Neural progenitor cell (in vitro differentiated cells): ENCODE measurements at regions not wholly inside any gene's neighbourhood (a gene's known extent, or its start where the extent isn't known, plus 50 kb on each side); places are given as distances from the start of the nearest gene placed in this dataset.

ENCODE experiments used
- DNase-seq: peaks from one replicate; pipeline ENCODE4 v3.0.0-alpha.2; 2016; ENCODE audit warnings: low spot score
- H2AFZ ChIP-seq: fragments of 200-600 bp; sonication (generic); replicated peaks from 2 replicates; pipeline ENCODE4 v1.6.1; 2016; ENCODE audit warnings: antibody characterized with exemption
- H3F3A ChIP-seq: fragments of 200-600 bp; sonication (generic); 2 replicates; pipeline ENCODE4 v1.6.1; 2016; ENCODE audit warnings: antibody characterized with exemption, low read depth
- H3K27ac ChIP-seq: fragments of 200-600 bp; sonication (generic); 2 replicates; pipeline ENCODE4 v1.5.1; 2016; ENCODE audit warnings: mild to moderate bottlenecking
- H3K27me3 ChIP-seq: fragments of 200-600 bp; sonication (generic); 2 replicates; pipeline ENCODE4 v1.6.1; 2016; ENCODE audit warnings: mild to moderate bottlenecking, moderate library complexity
- H3K36me3 ChIP-seq: fragments of 200-600 bp; sonication (generic); 2 replicates; pipeline ENCODE4 v1.5.1; 2016
- H3K4me1 ChIP-seq: fragments of 200-600 bp; sonication (generic); 2 replicates; pipeline ENCODE4 v1.6.1; 2016; ENCODE audit warnings: mixed run types
- H3K4me2 ChIP-seq: fragments of 200-600 bp; sonication (generic); 2 replicates; pipeline ENCODE4 v1.6.1; 2016
- H3K4me3 ChIP-seq: fragments of 200-600 bp; sonication (generic); 2 replicates; pipeline ENCODE4 v1.5.1; 2016
- H3K79me2 ChIP-seq: fragments of 200-600 bp; sonication (generic); 2 replicates; pipeline ENCODE4 v1.6.1; 2016; ENCODE audit warnings: low read depth
- H3K9ac ChIP-seq: fragments of 200-600 bp; sonication (generic); 2 replicates; pipeline ENCODE4 v1.6.1; 2016
- H3K9me3 ChIP-seq: fragments of 200-600 bp; sonication (generic); 2 replicates; pipeline ENCODE4 v1.5.1; 2016; ENCODE audit warnings: low read depth
- H4K20me1 ChIP-seq: fragments of 200-600 bp; sonication (generic); 2 replicates; pipeline ENCODE4 v1.6.1; 2016; ENCODE audit warnings: low read depth
- H3K27ac Mint-ChIP-seq: 3 replicates; pipeline ENCODE4 v1.8.0; 2021; ENCODE audit warnings: mixed read lengths
- H3K27me3 Mint-ChIP-seq: 2 replicates; pipeline ENCODE4 v1.8.0; 2022; ENCODE audit warnings: low read depth, mild to moderate bottlenecking, inconsistent platforms, moderate library complexity, mixed read lengths; ENCODE audit not compliant: insufficient read depth
- H3K36me3 Mint-ChIP-seq: 3 replicates; pipeline ENCODE4 v1.8.0; 2021; ENCODE audit warnings: mixed read lengths
- H3K4me1 Mint-ChIP-seq: 3 replicates; pipeline ENCODE4 v1.8.0; 2021; ENCODE audit warnings: mixed read lengths
- H3K4me3 Mint-ChIP-seq: 3 replicates; pipeline ENCODE4 v1.8.0; 2021; ENCODE audit warnings: mild to moderate bottlenecking, moderate library complexity, mixed read lengths
- H3K9me3 Mint-ChIP-seq: 3 replicates; pipeline ENCODE4 v1.8.0; 2020; ENCODE audit warnings: mixed read lengths
- EZH2 ChIP-seq: fragments of 200-600 bp; sonication (generic); IDR thresholded peaks from 2 replicates; pipeline ENCODE4 v1.6.1; 2017; ENCODE audit warnings: antibody characterized with exemption, mild to moderate bottlenecking, moderate library complexity
- EZH2phosphoT487 ChIP-seq: fragments of 200-600 bp; sonication (generic); IDR thresholded peaks from 2 replicates; pipeline ENCODE4 v1.6.1; 2017; ENCODE audit warnings: antibody characterized with exemption
- TF ChIP-seq, protein P1 (sequence below): fragments of 200-600 bp; sonication (generic); IDR thresholded peaks from 2 replicates; pipeline ENCODE4 v1.5.1; 2017; ENCODE audit warnings: antibody characterized with exemption, mild to moderate bottlenecking

GRCh38 chr16:64866021-64866420, 255.8 kb downstream of the CDH11 start:
- H3K27ac ChIP-seq: no peak overlapping the region
- H4K20me1 ChIP-seq: no peaks in the 10 kb centered on the region
- H3K9ac ChIP-seq: no peak overlapping the region
- no peaks in the 10 kb centered on the region for H3K4me1 ChIP-seq
- Mint-ChIP-seq H3K9me3 (no peaks in the 10 kb centered on the region), H3K4me3 (no peak overlapping the region), H3K27ac (no peak overlapping the region), H3K4me1 (no peaks in the 10 kb centered on the region), H3K27me3 (no peaks in the 10 kb centered on the region), H3K36me3 (no peaks in the 10 kb centered on the region)
- H3K4me3 ChIP-seq: no peak overlapping the region
- H2AFZ ChIP-seq: no peak overlapping the region
- no peaks in the 10 kb centered on the region for H3K36me3 ChIP-seq
- TF ChIP-seq, protein P1, sequence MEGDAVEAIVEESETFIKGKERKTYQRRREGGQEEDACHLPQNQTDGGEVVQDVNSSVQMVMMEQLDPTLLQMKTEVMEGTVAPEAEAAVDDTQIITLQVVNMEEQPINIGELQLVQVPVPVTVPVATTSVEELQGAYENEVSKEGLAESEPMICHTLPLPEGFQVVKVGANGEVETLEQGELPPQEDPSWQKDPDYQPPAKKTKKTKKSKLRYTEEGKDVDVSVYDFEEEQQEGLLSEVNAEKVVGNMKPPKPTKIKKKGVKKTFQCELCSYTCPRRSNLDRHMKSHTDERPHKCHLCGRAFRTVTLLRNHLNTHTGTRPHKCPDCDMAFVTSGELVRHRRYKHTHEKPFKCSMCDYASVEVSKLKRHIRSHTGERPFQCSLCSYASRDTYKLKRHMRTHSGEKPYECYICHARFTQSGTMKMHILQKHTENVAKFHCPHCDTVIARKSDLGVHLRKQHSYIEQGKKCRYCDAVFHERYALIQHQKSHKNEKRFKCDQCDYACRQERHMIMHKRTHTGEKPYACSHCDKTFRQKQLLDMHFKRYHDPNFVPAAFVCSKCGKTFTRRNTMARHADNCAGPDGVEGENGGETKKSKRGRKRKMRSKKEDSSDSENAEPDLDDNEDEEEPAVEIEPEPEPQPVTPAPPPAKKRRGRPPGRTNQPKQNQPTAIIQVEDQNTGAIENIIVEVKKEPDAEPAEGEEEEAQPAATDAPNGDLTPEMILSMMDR: no peak
- TF ChIP-seq EZH2phosphoT487 (no peak), EZH2 (no peak)
- no peak for DNase-seq
- no peaks in the 10 kb centered on the region for H3F3A ChIP-seq
- no peak overlapping the region for H3K4me2 ChIP-seq
- H3K27me3 ChIP-seq: no peaks in the 10 kb centered on the region
- H3K9me3 ChIP-seq: no peaks in the 10 kb centered on the region
- no peaks in the 10 kb centered on the region for H3K79me2 ChIP-seq

GRCh38 chr16:64865069-64865696, 256.7 kb downstream of the CDH11 start:
- Mint-ChIP-seq H3K27ac (no peak overlapping the region), H3K27me3 (no peaks in the 10 kb centered on the region), H3K9me3 (no peaks in the 10 kb centered on the region), H3K36me3 (no peaks in the 10 kb centered on the region), H3K4me3 (no peak overlapping the region), H3K4me1 (no peaks in the 10 kb centered on the region)
- H2AFZ ChIP-seq: no peak overlapping the region
- no peaks in the 10 kb centered on the region for H3K36me3 ChIP-seq
- no peaks in the 10 kb centered on the region for H3K79me2 ChIP-seq
- H3K4me3 ChIP-seq: no peak overlapping the region
- H3F3A ChIP-seq: no peaks in the 10 kb centered on the region
- no peak overlapping the region for H3K4me2 ChIP-seq
- no peaks in the 10 kb centered on the region for H3K9me3 ChIP-seq
- H3K27ac ChIP-seq: no peak overlapping the region
- H3K27me3 ChIP-seq: no peaks in the 10 kb centered on the region
- H3K9ac ChIP-seq: no peak overlapping the region
- no peak for DNase-seq
- no peaks in the 10 kb centered on the region for H4K20me1 ChIP-seq
- H3K4me1 ChIP-seq: no peaks in the 10 kb centered on the region
- TF ChIP-seq EZH2 (no peak), EZH2phosphoT487 (no peak)
- TF ChIP-seq, protein P1: no peak

GRCh38 chr16:64864232-64864809, 257.5 kb downstream of the CDH11 start:
- H3K36me3 Mint-ChIP-seq: no peaks in the 10 kb centered on the region
- no peaks in the 10 kb centered on the region for H3K4me1 Mint-ChIP-seq
- no peaks in the 10 kb centered on the region for H3K9me3 Mint-ChIP-seq
- no peak overlapping the region for H3K27ac Mint-ChIP-seq
- Histone ChIP-seq H3K4me3 (no peak overlapping the region), H3K79me2 (no peaks in the 10 kb centered on the region), H3K27me3 (no peaks in the 10 kb centered on the region), H3K9me3 (no peaks in the 10 kb centered on the region), H3K27ac (no peak overlapping the region), H3K36me3 (no peaks in the 10 kb centered on the region), H3K4me2 (no peak overlapping the region), H3F3A (no peaks in the 10 kb centered on the region), H4K20me1 (no peaks in the 10 kb centered on the region), H2AFZ (no peak overlapping the region), H3K4me1 (no peaks in the 10 kb centered on the region), H3K9ac (no peak overlapping the region)
- TF ChIP-seq, protein P1: no peak
- TF ChIP-seq EZH2phosphoT487 (no peak), EZH2 (no peak)
- no peak for DNase-seq
- no peak overlapping the region for H3K4me3 Mint-ChIP-seq
- H3K27me3 Mint-ChIP-seq: no peaks in the 10 kb centered on the region
